ENCODE measurements at regions not wholly inside any gene's neighbourhood (a gene's known extent, or its start where the extent isn't known, plus 50 kb on each side); places are given as distances from the start of the nearest gene placed in this dataset.
"Not testable (repeated sequence)": the region's sequence is repeated elsewhere in the genome, so short reads cannot be mapped to it uniquely, and the experiment has no call there.

DNA sequence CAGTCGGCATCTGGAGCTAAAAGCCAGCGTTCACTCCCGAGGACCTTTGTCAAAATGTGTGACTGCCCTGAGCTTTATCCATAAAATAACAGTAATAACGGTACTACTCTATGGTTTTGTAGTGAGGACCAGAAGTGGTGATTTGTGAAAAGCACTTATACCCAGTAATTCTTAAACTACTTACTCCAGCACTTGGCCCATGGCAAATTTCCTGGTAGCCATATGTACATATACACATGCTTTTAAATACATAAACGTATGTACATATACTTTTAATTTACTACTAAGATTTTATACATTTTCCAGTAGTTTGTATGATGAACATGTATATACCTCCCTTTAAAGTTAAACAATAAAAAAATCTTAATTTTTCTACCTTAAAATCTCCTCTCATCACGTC is 163.8 kb upstream of the TMEM132C start:
- TF ChIP-seq EP300 (IDR thresholded peaks at IDR 0.05), result no peak
- TF ChIP-seq POLR2A (IDR thresholded peaks at IDR 0.05), result no peak
- Histone ChIP-seq H3K27ac (no peak overlapping the region), H3K9me3 (peaks cover 0 to 11% (median 10%) of the 10 kb centered on the region in 4 donors), H3K4me1 (no peaks in the 10 kb centered on the region), H3K36me3 (no peaks in the 10 kb centered on the region), H3K27me3 (no peaks in the 10 kb centered on the region), H3K4me3 (no peak overlapping the region)
- no peak for DNase-seq
- 77 to 91% (median 83%) methylated on average over 6 of the region's 6 CpGs for WGBS, 5 donors
- intact Hi-C loops (cut with DNase I; ENCODE audit: low total_unique reads), result no loop called here

DNA sequence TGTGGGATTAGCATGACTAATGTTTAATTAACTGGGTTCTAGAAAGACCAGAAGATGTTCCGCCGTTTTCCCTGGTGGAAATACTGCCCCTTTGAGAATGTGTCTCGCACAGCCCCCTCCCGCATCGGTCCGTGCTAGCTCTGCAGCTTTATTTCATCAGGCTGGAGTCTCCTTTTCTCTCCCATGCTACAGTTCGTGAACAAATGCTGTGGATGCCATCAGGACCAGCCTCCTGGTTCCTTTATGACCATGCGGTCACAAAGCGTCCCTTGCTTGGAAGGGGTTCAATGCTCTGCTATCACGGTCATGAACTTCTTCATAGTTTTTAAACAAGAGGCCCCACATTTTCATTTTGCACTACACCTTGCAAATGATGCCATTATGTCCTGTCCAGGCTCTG is 157.7 kb upstream of the TMEM132C start:
- TF ChIP-seq POLR2A (IDR thresholded peaks at IDR 0.05) (no peak), EP300 (IDR thresholded peaks at IDR 0.05) (no peak), POLR2AphosphoS5 (IDR thresholded peaks at IDR 0.05) (no peak)
- TF ChIP-seq, protein P1, sequence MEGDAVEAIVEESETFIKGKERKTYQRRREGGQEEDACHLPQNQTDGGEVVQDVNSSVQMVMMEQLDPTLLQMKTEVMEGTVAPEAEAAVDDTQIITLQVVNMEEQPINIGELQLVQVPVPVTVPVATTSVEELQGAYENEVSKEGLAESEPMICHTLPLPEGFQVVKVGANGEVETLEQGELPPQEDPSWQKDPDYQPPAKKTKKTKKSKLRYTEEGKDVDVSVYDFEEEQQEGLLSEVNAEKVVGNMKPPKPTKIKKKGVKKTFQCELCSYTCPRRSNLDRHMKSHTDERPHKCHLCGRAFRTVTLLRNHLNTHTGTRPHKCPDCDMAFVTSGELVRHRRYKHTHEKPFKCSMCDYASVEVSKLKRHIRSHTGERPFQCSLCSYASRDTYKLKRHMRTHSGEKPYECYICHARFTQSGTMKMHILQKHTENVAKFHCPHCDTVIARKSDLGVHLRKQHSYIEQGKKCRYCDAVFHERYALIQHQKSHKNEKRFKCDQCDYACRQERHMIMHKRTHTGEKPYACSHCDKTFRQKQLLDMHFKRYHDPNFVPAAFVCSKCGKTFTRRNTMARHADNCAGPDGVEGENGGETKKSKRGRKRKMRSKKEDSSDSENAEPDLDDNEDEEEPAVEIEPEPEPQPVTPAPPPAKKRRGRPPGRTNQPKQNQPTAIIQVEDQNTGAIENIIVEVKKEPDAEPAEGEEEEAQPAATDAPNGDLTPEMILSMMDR (IDR thresholded peaks at IDR 0.05), result no peak
- no peaks in the 10 kb centered on the region for H3K9me3 ChIP-seq
- no peak for DNase-seq
- no peaks in the 10 kb centered on the region for H3K4me1 ChIP-seq
- peaks cover 0 to 22% (median 0%) of the 10 kb centered on the region in 3 donors for H3K27me3 ChIP-seq
- intact Hi-C loops (cut with DNase I; ENCODE audit: low total_unique reads), result no loop called here
- 86 to 95% (median 89%) methylated on average over 10 of the region's 10 CpGs for WGBS, 5 donors
- no peaks in the 10 kb centered on the region for H3K36me3 ChIP-seq
- no peak overlapping the region for H3K27ac ChIP-seq
- no peak overlapping the region for H3K4me3 ChIP-seq

DNA sequence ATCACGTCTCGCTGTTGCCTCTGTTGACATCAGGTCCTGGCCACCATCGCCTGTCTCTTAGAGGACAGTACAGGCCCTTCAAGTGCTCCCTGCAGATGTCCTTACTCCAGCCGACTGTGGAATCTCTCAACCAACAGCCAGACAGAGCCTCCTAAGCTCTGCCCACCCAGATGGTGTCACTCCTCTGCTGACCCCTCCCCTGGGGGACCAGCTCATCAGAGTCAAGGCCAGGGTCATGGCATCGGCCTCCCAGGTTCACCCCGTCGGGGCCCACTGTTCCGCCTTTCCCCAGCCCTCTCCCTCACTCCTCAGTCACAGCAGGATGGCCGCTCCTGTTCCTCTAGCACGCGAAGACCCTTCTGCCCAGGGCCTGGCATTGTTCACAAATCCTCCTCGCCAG is 157.3 kb upstream of the TMEM132C start:
- intact Hi-C loops (cut with DNase I; ENCODE audit: low total_unique reads), result no loop called here
- TF ChIP-seq EP300 (IDR thresholded peaks at IDR 0.05) (no peak), POLR2AphosphoS5 (IDR thresholded peaks at IDR 0.05) (no peak), POLR2A (IDR thresholded peaks at IDR 0.05) (no peak)
- TF ChIP-seq, protein P1 (IDR thresholded peaks at IDR 0.05), result no peak
- Histone ChIP-seq H3K4me3 (no peak overlapping the region), H3K27ac (no peak overlapping the region), H3K36me3 (no peaks in the 10 kb centered on the region), H3K27me3 (peaks cover 0 to 22% (median 0%) of the 10 kb centered on the region in 3 donors), H3K9me3 (peaks cover 0 to 1% (median 0%) of the 10 kb centered on the region in 4 donors), H3K4me1 (no peaks in the 10 kb centered on the region)
- no peak for DNase-seq
- WGBS, 5 donors, result 75 to 88% (median 85%) methylated on average over 12 of the region's 12 CpGs

DNA sequence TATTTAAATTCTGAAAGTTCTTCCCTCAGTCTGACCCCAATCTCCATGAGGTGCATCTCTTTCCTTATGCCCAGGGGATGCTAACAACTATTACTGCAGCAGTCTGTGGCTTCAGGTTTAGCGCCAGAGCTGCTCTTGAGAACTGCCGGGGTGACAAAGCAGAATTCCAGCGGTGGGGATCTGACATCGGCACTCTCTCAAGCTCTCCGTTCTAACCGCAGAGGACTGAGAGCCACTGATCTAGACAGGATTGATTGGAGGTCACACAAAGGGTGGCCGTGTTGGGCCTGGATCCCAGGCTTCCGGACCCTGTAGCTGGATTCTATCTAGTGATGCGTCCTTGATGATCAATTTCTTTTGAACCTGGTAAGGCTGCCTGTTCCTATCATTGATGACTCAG is 155.6 kb upstream of the TMEM132C start:
- no peak for DNase-seq
- no peaks in the 10 kb centered on the region for H3K4me1 ChIP-seq
- TF ChIP-seq POLR2A (IDR thresholded peaks at IDR 0.05), result no peak
- TF ChIP-seq EP300 (IDR thresholded peaks at IDR 0.05), result no peak
- TF ChIP-seq, protein P1 (IDR thresholded peaks at IDR 0.05), result no peak
- TF ChIP-seq POLR2AphosphoS5 (IDR thresholded peaks at IDR 0.05), result no peak
- intact Hi-C loops (cut with DNase I; ENCODE audit: low total_unique reads), result no loop called here
- H3K36me3 ChIP-seq, result no peaks in the 10 kb centered on the region
- peaks cover 0 to 4% (median 0%) of the 10 kb centered on the region in 4 donors for H3K9me3 ChIP-seq
- H3K27ac ChIP-seq, result no peak overlapping the region
- 70 to 82% (median 72%) methylated on average over 3 to 9 of the region's 9 CpGs for WGBS, 5 donors
- H3K27me3 ChIP-seq, result peaks cover 0 to 22% (median 0%) of the 10 kb centered on the region in 3 donors
- H3K4me3 ChIP-seq, result no peak overlapping the region

DNA sequence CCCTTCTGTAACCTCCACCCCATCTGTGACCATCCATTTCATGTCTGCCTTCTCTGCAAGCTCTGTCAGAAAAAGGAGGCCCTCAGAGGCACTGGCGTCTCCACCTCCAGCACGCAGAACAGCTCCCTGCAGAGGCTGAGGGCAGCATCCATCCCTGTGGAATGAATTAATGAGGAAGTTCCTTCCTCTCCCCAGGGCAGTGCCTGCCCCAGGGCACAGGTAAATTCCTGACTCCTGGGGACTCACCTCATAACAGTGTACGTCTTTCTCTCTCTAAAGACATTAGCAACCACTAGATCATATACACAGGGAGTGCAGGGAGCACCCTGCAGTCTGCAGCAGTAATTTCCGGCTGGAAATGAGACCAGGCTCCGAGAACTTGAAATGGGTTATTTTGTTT is 155.0 kb upstream of the TMEM132C start:
- H3K27ac ChIP-seq, result no peak overlapping the region
- no peak for DNase-seq
- peaks cover 0 to 4% (median 0%) of the 10 kb centered on the region in 4 donors for H3K9me3 ChIP-seq
- no peaks in the 10 kb centered on the region for H3K4me1 ChIP-seq
- peaks cover 0 to 22% (median 0%) of the 10 kb centered on the region in 3 donors for H3K27me3 ChIP-seq
- H3K4me3 ChIP-seq, result no peak overlapping the region
- TF ChIP-seq POLR2AphosphoS5 (IDR thresholded peaks at IDR 0.05), result no peak
- no peak for TF ChIP-seq EP300 (IDR thresholded peaks at IDR 0.05)
- TF ChIP-seq, protein P1 (IDR thresholded peaks at IDR 0.05), result no peak
- no peak for TF ChIP-seq POLR2A (IDR thresholded peaks at IDR 0.05)
- H3K36me3 ChIP-seq, result no peaks in the 10 kb centered on the region
- WGBS, 5 donors, result 33 to 47% (median 39%) methylated on average over 5 of the region's 5 CpGs
- intact Hi-C loops (cut with DNase I; ENCODE audit: low total_unique reads), result no loop called here

DNA sequence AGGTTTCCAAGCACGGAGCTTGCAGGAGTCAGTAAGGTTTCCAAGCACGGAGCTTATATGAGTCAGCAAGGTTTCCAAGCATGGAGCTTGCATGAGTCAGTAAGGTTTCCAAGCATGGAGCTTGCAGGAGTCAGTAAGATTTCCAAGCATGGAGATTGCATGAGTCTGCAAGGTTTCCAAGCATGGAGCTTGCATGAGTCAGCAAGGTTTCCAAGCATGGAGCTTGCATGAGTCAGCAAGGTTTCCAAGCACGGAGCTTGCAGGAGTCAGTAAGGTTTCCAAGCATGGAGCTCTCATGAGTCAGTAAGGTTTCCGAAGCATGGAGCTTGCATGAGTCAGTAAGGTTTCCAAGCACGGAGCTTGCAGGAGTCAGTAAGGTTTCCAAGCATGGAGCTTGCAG is 153.7 kb upstream of the TMEM132C start:
- DNase-seq; H3K27ac ChIP-seq; intact Hi-C loops (cut with DNase I; ENCODE audit: low total_unique reads); H3K4me3 ChIP-seq; H3K36me3 ChIP-seq; H3K4me1 ChIP-seq: not testable (repeated sequence)
- WGBS, 5 donors, result 67 to 82% (median 78%) methylated on average over 5 of the region's 5 CpGs
- H3K27me3 ChIP-seq, result peaks cover 0 to 22% (median 0%) of the 10 kb centered on the region in 3 donors
- H3K9me3 ChIP-seq, result peaks cover 0 to 16% (median 2%) of the 10 kb centered on the region in 4 donors

All from stomach (tissue), 8 donors.